Renal cortex interstitium (tissue), 11 donors: ENCODE measurements at regions not wholly inside any gene's neighbourhood (a gene's known extent, or its start where the extent isn't known, plus 50 kb on each side); places are given as distances from the start of the nearest gene placed in this dataset.

ENCODE experiments used
- DNase-seq, 11 donors: peaks; one replicate each; pipeline ENCODE4 v3.0.0-alpha.2; 2013; ENCODE audit warnings: low read depth in 9 of 11, low spot score in 4 of 11; ENCODE audit errors: extremely low read depth in 1 of 11

- no peak for DNase-seq
Measured at GRCh38 chr3:118828351-118828750, 206.3 kb downstream of the IGSF11 start.

- DNase-seq, result no peak
Measured at GRCh38 chr3:118833075-118833474, 201.6 kb downstream of the IGSF11 start.

GRCh38 chr3:118838871-118839270 lies 195.8 kb downstream of the IGSF11 start:
- no peak for DNase-seq

GRCh38 chr3:118842147-118842863 lies 192.3 kb downstream of the IGSF11 start:
- DNase-seq, result no peak

- DNase-seq, result no peak
Measured at GRCh38 chr3:118846176-118846575, 188.5 kb downstream of the IGSF11 start.
